ENCODE measurements at regions not wholly inside any gene's neighbourhood (a gene's known extent, or its start where the extent isn't known, plus 50 kb on each side); places are given as distances from the start of the nearest gene placed in this dataset.
"Not testable (repeated sequence)": the region's sequence is repeated elsewhere in the genome, so short reads cannot be mapped to it uniquely, and the experiment has no call there.

DNA sequence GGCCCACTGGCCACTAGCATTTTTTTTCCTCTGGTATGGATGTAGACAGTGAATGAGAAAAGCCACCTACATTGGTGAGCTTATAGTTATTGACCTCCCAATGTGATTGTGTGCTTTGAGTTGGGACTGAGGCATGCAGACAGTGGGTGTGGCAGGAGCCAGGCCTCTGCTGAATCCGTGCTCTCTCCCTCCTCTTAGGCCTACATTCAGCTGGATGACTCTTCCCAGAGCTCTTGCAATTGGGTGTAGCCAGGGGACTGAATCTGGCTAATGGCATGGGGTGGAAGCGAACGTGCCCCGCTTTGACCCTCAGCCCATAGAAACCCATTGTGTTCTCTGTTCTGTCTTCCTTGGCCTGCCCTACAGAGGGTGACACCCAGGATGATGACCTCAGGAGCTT, 698.3 kb upstream of the HS6ST1 start:
- Histone ChIP-seq H2AFZ (ENCODE audit: low read length) (no peak overlapping the region), H3K27ac (ENCODE audit: insufficient read depth, low read length) (no peak overlapping the region), H3K36me3 (ENCODE audit: control insufficient read depth, insufficient read depth, low read length) (no peaks in the 10 kb centered on the region), H4K20me1 (ENCODE audit: control insufficient read depth, extremely low read depth, insufficient read depth, low read length) (no peaks in the 10 kb centered on the region), H3K9ac (ENCODE audit: insufficient read depth, low read length) (no peak overlapping the region), H3K79me2 (ENCODE audit: control insufficient read depth, insufficient read depth, low read length) (no peaks in the 10 kb centered on the region), H3K4me2 (ENCODE audit: extremely low read depth, insufficient read depth, low read length) (no peak overlapping the region), H3K9me3 (ENCODE audit: control insufficient read depth, insufficient read depth, low read depth, low read length) (no peaks in the 10 kb centered on the region), H3K27me3 (ENCODE audit: control insufficient read depth, insufficient read depth, low read length) (no peaks in the 10 kb centered on the region), H3K4me1 (ENCODE audit: control insufficient read depth, extremely low read depth, insufficient read depth, low read length) (no peaks in the 10 kb centered on the region), H3K4me3 (replicated peaks in 1 of 4; ENCODE audit: control extremely low read depth in 1 of 4, insufficient read depth in 1 of 4, low read depth in 3 of 4, low read length in 4 of 4) (no peak overlapping the region)
- no peak for TF ChIP-seq EZH2 (IDR thresholded peaks at IDR 0.05; ENCODE audit: low read length, missing control alignments)
- TF ChIP-seq, protein P1, sequence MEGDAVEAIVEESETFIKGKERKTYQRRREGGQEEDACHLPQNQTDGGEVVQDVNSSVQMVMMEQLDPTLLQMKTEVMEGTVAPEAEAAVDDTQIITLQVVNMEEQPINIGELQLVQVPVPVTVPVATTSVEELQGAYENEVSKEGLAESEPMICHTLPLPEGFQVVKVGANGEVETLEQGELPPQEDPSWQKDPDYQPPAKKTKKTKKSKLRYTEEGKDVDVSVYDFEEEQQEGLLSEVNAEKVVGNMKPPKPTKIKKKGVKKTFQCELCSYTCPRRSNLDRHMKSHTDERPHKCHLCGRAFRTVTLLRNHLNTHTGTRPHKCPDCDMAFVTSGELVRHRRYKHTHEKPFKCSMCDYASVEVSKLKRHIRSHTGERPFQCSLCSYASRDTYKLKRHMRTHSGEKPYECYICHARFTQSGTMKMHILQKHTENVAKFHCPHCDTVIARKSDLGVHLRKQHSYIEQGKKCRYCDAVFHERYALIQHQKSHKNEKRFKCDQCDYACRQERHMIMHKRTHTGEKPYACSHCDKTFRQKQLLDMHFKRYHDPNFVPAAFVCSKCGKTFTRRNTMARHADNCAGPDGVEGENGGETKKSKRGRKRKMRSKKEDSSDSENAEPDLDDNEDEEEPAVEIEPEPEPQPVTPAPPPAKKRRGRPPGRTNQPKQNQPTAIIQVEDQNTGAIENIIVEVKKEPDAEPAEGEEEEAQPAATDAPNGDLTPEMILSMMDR (conservative IDR thresholded peaks at IDR 0.05 in 1 of 2, IDR thresholded peaks at IDR 0.05 in 1 of 2; ENCODE audit: low read depth in 1 of 2, low read length in 2 of 2), result no peak
- DNase-seq (ENCODE audit: low read depth in 2 of 2), result no peak

DNA sequence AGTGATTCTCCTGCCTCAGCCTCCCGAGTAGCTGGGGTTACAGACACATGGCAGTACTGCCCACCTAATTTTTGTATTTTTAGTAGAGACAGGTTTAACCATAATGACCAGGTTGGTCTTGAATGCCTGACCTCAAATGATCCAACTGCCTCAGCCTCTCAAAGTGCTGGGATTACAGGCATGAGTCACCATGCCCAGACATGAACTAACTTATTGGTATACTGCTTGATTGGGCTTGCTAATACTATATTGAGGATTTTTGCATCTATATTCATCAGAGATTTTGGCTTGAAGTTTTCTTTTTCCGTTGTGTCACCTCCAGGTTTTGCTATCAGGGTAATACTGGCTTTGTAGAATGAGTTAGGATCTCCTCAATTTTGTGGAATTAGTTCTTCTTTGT, 706.1 kb upstream of the HS6ST1 start:
- no peak for TF ChIP-seq EZH2 (IDR thresholded peaks at IDR 0.05; ENCODE audit: low read length, missing control alignments)
- TF ChIP-seq, protein P1 (conservative IDR thresholded peaks at IDR 0.05 in 1 of 2, IDR thresholded peaks at IDR 0.05 in 1 of 2; ENCODE audit: low read depth in 1 of 2, low read length in 2 of 2), result no peak
- DNase-seq (ENCODE audit: low read depth in 2 of 2), result no peak
- Histone ChIP-seq H3K79me2 (ENCODE audit: control insufficient read depth, insufficient read depth, low read length) (no peaks in the 10 kb centered on the region), H3K4me2 (ENCODE audit: extremely low read depth, insufficient read depth, low read length) (no peak overlapping the region), H3K36me3 (ENCODE audit: control insufficient read depth, insufficient read depth, low read length) (no peaks in the 10 kb centered on the region), H3K27ac (ENCODE audit: insufficient read depth, low read length) (no peak overlapping the region), H4K20me1 (ENCODE audit: control insufficient read depth, extremely low read depth, insufficient read depth, low read length) (no peaks in the 10 kb centered on the region), H3K9me3 (ENCODE audit: control insufficient read depth, insufficient read depth, low read depth, low read length) (no peaks in the 10 kb centered on the region), H3K4me3 (replicated peaks in 1 of 4; ENCODE audit: control extremely low read depth in 1 of 4, insufficient read depth in 1 of 4, low read depth in 3 of 4, low read length in 4 of 4) (no peak overlapping the region), H3K4me1 (ENCODE audit: control insufficient read depth, extremely low read depth, insufficient read depth, low read length) (no peaks in the 10 kb centered on the region), H3K27me3 (ENCODE audit: control insufficient read depth, insufficient read depth, low read length) (no peaks in the 10 kb centered on the region), H2AFZ (ENCODE audit: low read length) (no peak overlapping the region), H3K9ac (ENCODE audit: insufficient read depth, low read length) (no peak overlapping the region)

DNA sequence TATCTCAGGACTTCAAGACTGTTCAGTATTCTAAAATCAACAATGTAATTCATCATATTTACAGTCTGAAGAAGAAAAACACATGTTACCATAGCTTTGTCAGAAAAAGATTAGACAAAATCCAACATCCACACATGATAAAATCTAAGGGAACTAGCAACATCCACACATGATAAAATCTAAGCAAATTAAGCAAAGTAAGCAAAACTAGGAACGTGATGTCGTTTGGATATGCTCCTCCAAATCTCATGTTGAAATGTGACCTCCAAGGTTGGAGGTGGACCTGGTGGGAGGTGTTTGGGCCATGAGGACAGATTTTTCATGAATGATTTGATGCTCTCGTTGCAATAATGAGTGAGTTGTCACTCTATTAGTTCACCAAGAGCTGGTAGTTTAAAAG, 717.3 kb upstream of the HS6ST1 start:
- H3K27me3 ChIP-seq (ENCODE audit: control insufficient read depth, insufficient read depth, low read length), result no peaks in the 10 kb centered on the region
- H3K4me1 ChIP-seq (ENCODE audit: control insufficient read depth, extremely low read depth, insufficient read depth, low read length), result no peaks in the 10 kb centered on the region
- H3K9me3 ChIP-seq (ENCODE audit: control insufficient read depth, insufficient read depth, low read depth, low read length), result no peaks in the 10 kb centered on the region
- H2AFZ ChIP-seq (ENCODE audit: low read length), result no peak overlapping the region
- TF ChIP-seq, protein P1 (conservative IDR thresholded peaks at IDR 0.05 in 1 of 2, IDR thresholded peaks at IDR 0.05 in 1 of 2; ENCODE audit: low read depth in 1 of 2, low read length in 2 of 2), result no peak
- TF ChIP-seq EZH2 (IDR thresholded peaks at IDR 0.05; ENCODE audit: low read length, missing control alignments), result no peak
- no peak for DNase-seq (ENCODE audit: low read depth in 2 of 2)
- no peaks in the 10 kb centered on the region for H3K36me3 ChIP-seq (ENCODE audit: control insufficient read depth, insufficient read depth, low read length)
- no peak overlapping the region for H3K4me2 ChIP-seq (ENCODE audit: extremely low read depth, insufficient read depth, low read length)
- H3K79me2 ChIP-seq (ENCODE audit: control insufficient read depth, insufficient read depth, low read length), result no peaks in the 10 kb centered on the region
- H3K9ac ChIP-seq (ENCODE audit: insufficient read depth, low read length), result no peak overlapping the region
- no peak overlapping the region for H3K4me3 ChIP-seq (replicated peaks in 1 of 4; ENCODE audit: control extremely low read depth in 1 of 4, insufficient read depth in 1 of 4, low read depth in 3 of 4, low read length in 4 of 4)
- H3K27ac ChIP-seq (ENCODE audit: insufficient read depth, low read length), result no peak overlapping the region
- no peaks in the 10 kb centered on the region for H4K20me1 ChIP-seq (ENCODE audit: control insufficient read depth, extremely low read depth, insufficient read depth, low read length)

DNA sequence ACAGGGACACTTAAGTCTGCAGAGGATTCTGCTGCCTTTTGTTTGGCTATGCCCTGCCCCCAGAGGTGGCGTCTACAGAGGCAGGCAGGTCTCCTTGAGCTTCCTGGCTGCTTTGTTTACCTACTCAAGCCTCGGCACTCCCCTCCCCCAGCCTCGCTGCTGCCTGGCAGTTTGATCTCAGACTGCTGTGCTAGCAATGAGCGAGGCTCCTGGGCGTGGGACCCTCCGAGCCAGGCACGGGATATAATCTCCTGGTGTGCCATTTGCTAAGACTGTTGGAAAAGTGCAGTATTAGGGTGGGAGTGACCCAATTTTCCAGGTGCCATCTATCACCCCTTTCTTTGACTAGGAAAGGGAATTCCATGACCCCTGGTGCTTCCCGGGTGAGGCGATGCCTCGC, 725.0 kb upstream of the HS6ST1 start:
- not testable (repeated sequence) for H3K4me1 ChIP-seq (ENCODE audit: control insufficient read depth, extremely low read depth, insufficient read depth, low read length); H3K27ac ChIP-seq (ENCODE audit: insufficient read depth, low read length); H3K9me3 ChIP-seq (ENCODE audit: control insufficient read depth, insufficient read depth, low read depth, low read length); H3K36me3 ChIP-seq (ENCODE audit: control insufficient read depth, insufficient read depth, low read length); H2AFZ ChIP-seq (ENCODE audit: low read length); H4K20me1 ChIP-seq (ENCODE audit: control insufficient read depth, extremely low read depth, insufficient read depth, low read length); H3K27me3 ChIP-seq (ENCODE audit: control insufficient read depth, insufficient read depth, low read length); DNase-seq (ENCODE audit: low read depth in 2 of 2); H3K4me3 ChIP-seq (replicated peaks in 1 of 4; ENCODE audit: control extremely low read depth in 1 of 4, insufficient read depth in 1 of 4, low read depth in 3 of 4, low read length in 4 of 4); H3K9ac ChIP-seq (ENCODE audit: insufficient read depth, low read length); H3K4me2 ChIP-seq (ENCODE audit: extremely low read depth, insufficient read depth, low read length); H3K79me2 ChIP-seq (ENCODE audit: control insufficient read depth, insufficient read depth, low read length)

DNA sequence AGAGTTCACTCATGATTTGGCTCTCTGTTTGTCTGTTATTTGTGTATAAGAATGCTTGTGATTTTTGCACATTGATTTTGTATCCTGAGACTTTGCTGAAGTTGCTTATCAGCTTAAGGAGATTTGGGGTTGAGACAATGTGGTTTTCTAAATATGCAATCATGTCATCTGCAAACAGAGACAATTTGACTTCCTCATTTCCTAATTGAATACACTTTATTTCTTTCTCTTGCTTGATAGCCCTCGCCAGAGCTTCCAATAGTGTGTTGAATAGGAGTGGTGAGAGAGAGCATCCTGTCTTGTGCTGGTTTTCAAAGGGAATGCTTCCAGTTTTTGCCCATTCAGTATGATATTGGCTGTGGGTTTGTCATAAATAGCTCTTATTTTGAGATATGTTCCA, 727.8 kb upstream of the HS6ST1 start:
- H3K27me3 ChIP-seq (ENCODE audit: control insufficient read depth, insufficient read depth, low read length); H3K36me3 ChIP-seq (ENCODE audit: control insufficient read depth, insufficient read depth, low read length); H3K27ac ChIP-seq (ENCODE audit: insufficient read depth, low read length); H3K9me3 ChIP-seq (ENCODE audit: control insufficient read depth, insufficient read depth, low read depth, low read length); H3K4me1 ChIP-seq (ENCODE audit: control insufficient read depth, extremely low read depth, insufficient read depth, low read length); H4K20me1 ChIP-seq (ENCODE audit: control insufficient read depth, extremely low read depth, insufficient read depth, low read length); H3K9ac ChIP-seq (ENCODE audit: insufficient read depth, low read length); DNase-seq (ENCODE audit: low read depth in 2 of 2); H3K4me3 ChIP-seq (replicated peaks in 1 of 4; ENCODE audit: control extremely low read depth in 1 of 4, insufficient read depth in 1 of 4, low read depth in 3 of 4, low read length in 4 of 4); H3K4me2 ChIP-seq (ENCODE audit: extremely low read depth, insufficient read depth, low read length); H2AFZ ChIP-seq (ENCODE audit: low read length); H3K79me2 ChIP-seq (ENCODE audit: control insufficient read depth, insufficient read depth, low read length): not testable (repeated sequence)
